OCI-LY7 (cell line): ENCODE measurements at regions not wholly inside any gene's neighbourhood (a gene's known extent, or its start where the extent isn't known, plus 50 kb on each side); places are given as distances from the start of the nearest gene placed in this dataset.

ENCODE experiments used
- BruUV-seq: library from RNA; stranded (reverse); fragments of 400-500 nt; replicated peaks from 2 replicates; lab custom pipeline; 2021; lab: Mats Ljungman, UMichigan
- CTCF ChIA-PET: fragments of 300-600 bp; sonication (Branson Sonifier 250); formaldehyde crosslinking; loops from one replicate; lab custom pipeline; 2022; ENCODE audit warnings: antibody characterized with exemption; ENCODE audit not compliant: unreplicated experiment; lab: Charles Lee
- POLR2A ChIA-PET: fragments of 300-600 bp; sonication (Branson Sonifier 250); formaldehyde crosslinking; loops from one replicate; lab custom pipeline; 2022; ENCODE audit warnings: antibody characterized with exemption; lab: Charles Lee
- DNase-seq: peaks from one replicate; pipeline ENCODE4 v3.0.0-alpha.2; 2015; ENCODE audit warnings: low spot score
- H2AFZ ChIP-seq: fragments of 200-600 bp; sonication (generic), shearing (Covaris generic); 2 replicates; pipeline ENCODE4 v1.6.1; 2014; ENCODE audit warnings: mild to moderate bottlenecking, antibody characterized with exemption, low read length, moderate library complexity
- H3K27ac ChIP-seq: fragments of 200-600 bp; sonication (generic); 2 replicates; pipeline ENCODE4 v1.5.1; 2014; ENCODE audit warnings: mixed run types, low read depth, mild to moderate bottlenecking, moderate library complexity, low read length, inconsistent platforms; ENCODE audit not compliant: poor library complexity, severe bottlenecking
- H3K36me3 ChIP-seq: fragments of 200-600 bp; sonication (generic); 2 replicates; pipeline ENCODE4 v1.6.1; 2014; ENCODE audit warnings: mild to moderate bottlenecking, antibody characterized with exemption, low read length, moderate library complexity, mixed read lengths; ENCODE audit not compliant: insufficient read depth
- H3K4me1 ChIP-seq: fragments of 200-600 bp; sonication (generic); 2 replicates; pipeline ENCODE4 v1.5.1; 2014; ENCODE audit warnings: mild to moderate bottlenecking, low read length; ENCODE audit not compliant: insufficient read depth, poor library complexity, severe bottlenecking
- H3K4me2 ChIP-seq: fragments of 200-600 bp; sonication (generic); 2 replicates; pipeline ENCODE4 v1.6.1; 2014; ENCODE audit warnings: mild to moderate bottlenecking, low read length
- H3K4me3 ChIP-seq: fragments of 200-600 bp; sonication (generic); 2 replicates; pipeline ENCODE4 v1.5.1; 2014; ENCODE audit warnings: mild to moderate bottlenecking, low read depth, low read length; ENCODE audit not compliant: poor library complexity, severe bottlenecking
- H3K79me2 ChIP-seq: fragments of 200-600 bp; sonication (generic); 2 replicates; pipeline ENCODE4 v1.6.1; 2016; ENCODE audit warnings: low read depth, mild to moderate bottlenecking, low read length, moderate library complexity, mixed read lengths; ENCODE audit not compliant: insufficient read depth
- H3K9me2 ChIP-seq: fragments of 200-600 bp; sonication (generic); 2 replicates; pipeline ENCODE4 v1.6.1; 2016; ENCODE audit warnings: mild to moderate bottlenecking, low read length, mixed read lengths; ENCODE audit not compliant: insufficient read depth
- H3K9me3 ChIP-seq: fragments of 200-600 bp; sonication (generic); 2 replicates; pipeline ENCODE4 v1.6.1; 2014; ENCODE audit warnings: mild to moderate bottlenecking, mixed run types, low read length, mixed read lengths
- H4K20me1 ChIP-seq: fragments of 200-600 bp; sonication (generic); 2 replicates; pipeline ENCODE4 v1.6.1; 2014; ENCODE audit warnings: mild to moderate bottlenecking, antibody characterized with exemption, low read length, moderate library complexity, mixed read lengths; ENCODE audit not compliant: insufficient read depth
- EZH2phosphoT487 ChIP-seq: fragments of 200-600 bp; sonication (generic); IDR thresholded peaks from 2 replicates; pipeline ENCODE4 v1.6.1; 2018; ENCODE audit warnings: low read depth, borderline replicate concordance, mild to moderate bottlenecking, mixed run types, antibody characterized with exemption, low read length, moderate library complexity, mixed read lengths
- intact Hi-C: fragments of 100-400 bp; cut with micrococcal nuclease; formaldehyde crosslinking; loops from one replicate; pipeline ENCODE4 v1.10.0; 2022; ENCODE audit not compliant: unreplicated experiment
- TF ChIP-seq, protein P1 (sequence below): fragments of 200-600 bp; sonication (generic); conservative IDR thresholded peaks from 2 replicates; pipeline ENCODE4 v1.5.1; 2014; ENCODE audit warnings: mild to moderate bottlenecking, antibody characterized with exemption, low read length, moderate library complexity, mixed read lengths

DNA sequence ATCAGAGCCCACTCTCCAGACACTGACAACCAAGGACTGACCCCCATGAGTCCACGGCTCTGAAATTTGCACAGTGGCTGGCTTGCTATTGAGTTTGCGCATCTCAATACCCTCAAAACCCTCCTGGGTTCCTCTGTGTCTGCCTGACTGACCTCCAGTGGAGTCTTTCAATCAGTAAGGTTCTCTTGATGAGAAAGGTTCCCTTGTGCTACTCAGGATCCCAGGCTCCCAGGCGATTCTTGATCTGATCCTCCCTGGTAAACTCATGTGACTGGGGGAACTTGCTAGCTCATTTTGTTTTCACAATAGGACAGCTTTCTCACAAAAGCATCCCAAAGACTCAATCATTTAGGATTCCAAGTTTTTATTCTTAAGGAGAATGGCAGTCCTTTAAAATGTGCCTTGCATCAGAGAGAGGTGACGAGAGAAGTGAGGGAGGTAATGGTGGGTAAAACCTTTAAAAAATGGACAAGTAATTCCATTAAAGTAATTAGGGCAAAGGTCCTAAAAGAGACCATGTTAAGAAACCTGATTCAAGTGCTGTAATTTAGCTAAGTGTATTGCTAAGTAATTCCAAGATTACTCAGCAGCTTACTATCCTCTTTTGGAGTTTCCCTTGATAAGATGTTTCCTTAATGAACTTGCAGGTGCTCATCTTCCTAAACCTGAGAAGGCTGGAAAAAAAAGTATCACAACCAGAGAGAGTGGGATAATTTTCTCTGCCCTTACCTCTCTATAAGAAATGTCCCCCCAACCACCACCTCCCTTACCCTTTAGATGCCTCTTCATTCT lies 304.7 kb upstream of the SGK1 start:
- no peak overlapping the region for H2AFZ ChIP-seq
- H3K9me3 ChIP-seq: no peaks in the 10 kb centered on the region
- H3K4me2 ChIP-seq: no peak overlapping the region
- no peak for DNase-seq
- ChIA-PET CTCF (no interaction called here), POLR2A (interaction anchor here (0.6 to 1.7 kb wide), 4 partner anchors 15 to 642 kb away, joined by 3 to 4 read pairs (median 4); no protein-coding TSS in a partner anchor)
- no TSS peak for BruUV-seq
- intact Hi-C loops: no loop called here
- no peaks in the 10 kb centered on the region for H4K20me1 ChIP-seq
- TF ChIP-seq, protein P1, sequence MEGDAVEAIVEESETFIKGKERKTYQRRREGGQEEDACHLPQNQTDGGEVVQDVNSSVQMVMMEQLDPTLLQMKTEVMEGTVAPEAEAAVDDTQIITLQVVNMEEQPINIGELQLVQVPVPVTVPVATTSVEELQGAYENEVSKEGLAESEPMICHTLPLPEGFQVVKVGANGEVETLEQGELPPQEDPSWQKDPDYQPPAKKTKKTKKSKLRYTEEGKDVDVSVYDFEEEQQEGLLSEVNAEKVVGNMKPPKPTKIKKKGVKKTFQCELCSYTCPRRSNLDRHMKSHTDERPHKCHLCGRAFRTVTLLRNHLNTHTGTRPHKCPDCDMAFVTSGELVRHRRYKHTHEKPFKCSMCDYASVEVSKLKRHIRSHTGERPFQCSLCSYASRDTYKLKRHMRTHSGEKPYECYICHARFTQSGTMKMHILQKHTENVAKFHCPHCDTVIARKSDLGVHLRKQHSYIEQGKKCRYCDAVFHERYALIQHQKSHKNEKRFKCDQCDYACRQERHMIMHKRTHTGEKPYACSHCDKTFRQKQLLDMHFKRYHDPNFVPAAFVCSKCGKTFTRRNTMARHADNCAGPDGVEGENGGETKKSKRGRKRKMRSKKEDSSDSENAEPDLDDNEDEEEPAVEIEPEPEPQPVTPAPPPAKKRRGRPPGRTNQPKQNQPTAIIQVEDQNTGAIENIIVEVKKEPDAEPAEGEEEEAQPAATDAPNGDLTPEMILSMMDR: no peak
- no peak for TF ChIP-seq EZH2phosphoT487
- no peak overlapping the region for H3K27ac ChIP-seq
- H3K9me2 ChIP-seq: no peaks in the 10 kb centered on the region
- no peaks in the 10 kb centered on the region for H3K36me3 ChIP-seq
- H3K4me1 ChIP-seq: peaks cover 9% of the 10 kb centered on the region
- no peaks in the 10 kb centered on the region for H3K79me2 ChIP-seq
- no peak overlapping the region for H3K4me3 ChIP-seq

DNA sequence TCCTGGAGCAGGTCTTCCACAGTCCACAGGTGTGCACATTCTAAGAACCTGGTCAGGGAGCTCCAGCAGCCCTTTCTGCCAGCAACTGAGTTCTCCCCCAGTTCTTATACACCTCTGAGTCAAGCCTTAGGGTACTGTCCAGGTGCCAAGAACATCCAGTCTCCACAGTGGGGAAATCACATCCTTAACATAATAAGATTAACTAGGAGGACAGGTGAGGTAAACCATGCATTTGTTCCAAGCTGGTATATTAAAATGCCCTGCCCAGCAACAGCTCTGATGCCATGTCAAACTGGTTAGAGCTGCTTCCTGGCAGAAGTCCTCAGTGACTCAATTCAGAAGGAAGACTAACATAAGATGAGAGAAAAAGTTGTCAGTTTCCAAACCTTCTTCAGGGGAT lies 303.9 kb upstream of the SGK1 start:
- CTCF ChIA-PET: no interaction called here
- Histone ChIP-seq H3K9me3 (no peaks in the 10 kb centered on the region), H4K20me1 (no peaks in the 10 kb centered on the region), H3K79me2 (no peaks in the 10 kb centered on the region), H3K36me3 (no peaks in the 10 kb centered on the region), H2AFZ (no peak overlapping the region), H3K27ac (no peak overlapping the region), H3K9me2 (no peaks in the 10 kb centered on the region), H3K4me3 (no peak overlapping the region), H3K4me1 (peaks cover 9% of the 10 kb centered on the region), H3K4me2 (no peak overlapping the region)
- TF ChIP-seq, protein P1: no peak
- no peak for TF ChIP-seq EZH2phosphoT487
- POLR2A ChIA-PET: interaction anchor here (0.6 to 1.2 kb wide), 2 partner anchors 19 to 641 kb away, joined by 4 read pairs; no protein-coding TSS in a partner anchor
- DNase-seq: no peak
- BruUV-seq: no TSS peak
- intact Hi-C loops: no loop called here

DNA sequence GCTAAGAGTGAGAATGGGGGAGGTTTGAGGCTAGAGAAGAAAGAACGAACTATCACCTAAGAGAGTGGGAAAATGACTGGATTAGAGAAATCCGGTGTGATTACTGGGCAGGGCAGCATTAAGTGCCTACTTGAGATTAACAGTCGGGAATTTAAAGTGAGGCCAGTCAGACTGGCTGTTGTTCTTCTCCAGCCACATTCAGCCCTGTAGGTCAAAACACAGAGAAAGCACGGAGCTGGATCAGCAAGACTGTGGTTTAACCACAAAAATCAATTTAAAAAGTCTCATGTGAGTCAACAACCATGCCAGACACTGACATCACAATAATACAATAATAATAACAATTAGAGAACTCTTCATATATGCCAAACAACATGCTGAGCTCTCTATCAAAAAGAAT lies 301.9 kb upstream of the SGK1 start:
- ChIA-PET CTCF (no interaction called here), POLR2A (interaction anchor here (0.6 to 1.0 kb wide), 9 partner anchors 9 to 512 kb away, joined by 3 to 5 read pairs (median 3); no protein-coding TSS in a partner anchor)
- no TSS peak for BruUV-seq
- TF ChIP-seq EZH2phosphoT487: no peak
- TF ChIP-seq, protein P1: no peak
- Histone ChIP-seq H2AFZ (no peak overlapping the region), H3K27ac (no peak overlapping the region), H3K36me3 (no peaks in the 10 kb centered on the region), H3K4me2 (no peak overlapping the region), H3K4me1 (no peaks in the 10 kb centered on the region), H3K79me2 (no peaks in the 10 kb centered on the region), H3K9me2 (no peaks in the 10 kb centered on the region), H3K4me3 (no peak overlapping the region), H3K9me3 (no peaks in the 10 kb centered on the region), H4K20me1 (no peaks in the 10 kb centered on the region)
- DNase-seq: no peak
- intact Hi-C loops: no loop called here
